Tibial nerve (tissue), 4 donors: ENCODE measurements at regions not wholly inside any gene's neighbourhood (a gene's known extent, or its start where the extent isn't known, plus 50 kb on each side); places are given as distances from the start of the nearest gene placed in this dataset.

ENCODE experiments used
- EP300 ChIP-seq, 2 donors: sonication (generic); formaldehyde crosslinking; IDR thresholded peaks; one replicate each; pipeline ENCODE4 v1.6.1; 2017; ENCODE audit warnings: antibody characterized with exemption in 2 of 2, mild to moderate bottlenecking in 1 of 2
- POLR2A ChIP-seq, 2 donors: fragments of 450-650 bp; IDR thresholded peaks; one replicate each; pipeline ENCODE4 v1.6.1; 2017; ENCODE audit warnings: antibody characterized with exemption in 2 of 2, mild to moderate bottlenecking in 2 of 2, moderate library complexity in 2 of 2
- TF ChIP-seq, protein P1 (sequence below), 5 experiments: fragments of 200-600 bp in 3 of 5; fragments of 450-650 bp in 2 of 5; sonication (generic) in 3 of 5; IDR thresholded peaks; one replicate each; pipeline ENCODE4 v1.5.1; 2016 to 2019; ENCODE audit warnings: antibody characterized with exemption in 5 of 5, mild to moderate bottlenecking in 3 of 5, moderate library complexity in 2 of 5

DNA sequence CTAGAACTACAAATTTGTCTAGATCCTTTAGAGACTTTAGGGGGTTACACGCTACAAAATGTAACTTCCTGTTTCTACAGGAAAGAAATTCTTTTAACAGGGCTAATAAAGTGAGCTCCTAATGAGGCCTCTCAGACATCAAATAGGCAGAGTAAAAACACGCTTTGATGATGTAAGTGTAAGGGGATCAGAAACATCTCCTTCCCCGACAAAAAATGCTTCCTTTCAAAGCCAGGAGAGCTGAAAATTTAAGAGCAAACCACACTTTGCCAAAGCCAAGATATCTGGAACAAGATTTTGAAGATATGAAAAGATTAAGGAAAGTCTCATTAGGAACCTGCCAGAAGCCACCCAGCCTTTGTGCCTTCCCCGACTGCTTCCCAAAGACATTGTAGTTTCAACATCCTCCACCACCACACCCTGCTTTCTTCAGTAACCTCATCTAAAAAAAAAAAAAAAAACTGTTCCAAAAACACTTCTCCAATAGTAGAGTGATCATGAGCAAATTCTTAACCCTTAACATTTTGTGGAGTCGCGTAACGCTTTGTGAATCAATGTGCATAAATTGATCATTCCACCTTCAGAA is 505.0 kb upstream of the THBS1 start:
- TF ChIP-seq POLR2A (IDR thresholded peaks at IDR 0.05) (no peak), EP300 (IDR thresholded peaks at IDR 0.05) (peak in 1 of 2 donors; percentile 4)
- TF ChIP-seq, protein P1, sequence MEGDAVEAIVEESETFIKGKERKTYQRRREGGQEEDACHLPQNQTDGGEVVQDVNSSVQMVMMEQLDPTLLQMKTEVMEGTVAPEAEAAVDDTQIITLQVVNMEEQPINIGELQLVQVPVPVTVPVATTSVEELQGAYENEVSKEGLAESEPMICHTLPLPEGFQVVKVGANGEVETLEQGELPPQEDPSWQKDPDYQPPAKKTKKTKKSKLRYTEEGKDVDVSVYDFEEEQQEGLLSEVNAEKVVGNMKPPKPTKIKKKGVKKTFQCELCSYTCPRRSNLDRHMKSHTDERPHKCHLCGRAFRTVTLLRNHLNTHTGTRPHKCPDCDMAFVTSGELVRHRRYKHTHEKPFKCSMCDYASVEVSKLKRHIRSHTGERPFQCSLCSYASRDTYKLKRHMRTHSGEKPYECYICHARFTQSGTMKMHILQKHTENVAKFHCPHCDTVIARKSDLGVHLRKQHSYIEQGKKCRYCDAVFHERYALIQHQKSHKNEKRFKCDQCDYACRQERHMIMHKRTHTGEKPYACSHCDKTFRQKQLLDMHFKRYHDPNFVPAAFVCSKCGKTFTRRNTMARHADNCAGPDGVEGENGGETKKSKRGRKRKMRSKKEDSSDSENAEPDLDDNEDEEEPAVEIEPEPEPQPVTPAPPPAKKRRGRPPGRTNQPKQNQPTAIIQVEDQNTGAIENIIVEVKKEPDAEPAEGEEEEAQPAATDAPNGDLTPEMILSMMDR (IDR thresholded peaks at IDR 0.05) = no peak
